GM12865 (cell line): ENCODE measurements at regions not wholly inside any gene's neighbourhood (a gene's known extent, or its start where the extent isn't known, plus 50 kb on each side); places are given as distances from the start of the nearest gene placed in this dataset.
A peak's percentile ranks its signal among the peaks of the same experiment; 100 is the strongest.

Experiments
- DNase-seq: peaks from one replicate; pipeline ENCODE4 v3.0.0; 2010; ENCODE audit warnings: low read depth
- H3K4me3 ChIP-seq: 2 replicates; pipeline ENCODE4 v1.5.1; 2011; ENCODE audit warnings: mild to moderate bottlenecking, low read depth, low read length, control low read depth
- TF ChIP-seq, protein P1 (sequence below): IDR thresholded peaks from 2 replicates; pipeline ENCODE4 v1.5.1; 2011; ENCODE audit warnings: low read length, control low read depth, low read depth, inconsistent platforms; ENCODE audit not compliant: insufficient read depth; ENCODE audit errors: missing control alignments

DNA sequence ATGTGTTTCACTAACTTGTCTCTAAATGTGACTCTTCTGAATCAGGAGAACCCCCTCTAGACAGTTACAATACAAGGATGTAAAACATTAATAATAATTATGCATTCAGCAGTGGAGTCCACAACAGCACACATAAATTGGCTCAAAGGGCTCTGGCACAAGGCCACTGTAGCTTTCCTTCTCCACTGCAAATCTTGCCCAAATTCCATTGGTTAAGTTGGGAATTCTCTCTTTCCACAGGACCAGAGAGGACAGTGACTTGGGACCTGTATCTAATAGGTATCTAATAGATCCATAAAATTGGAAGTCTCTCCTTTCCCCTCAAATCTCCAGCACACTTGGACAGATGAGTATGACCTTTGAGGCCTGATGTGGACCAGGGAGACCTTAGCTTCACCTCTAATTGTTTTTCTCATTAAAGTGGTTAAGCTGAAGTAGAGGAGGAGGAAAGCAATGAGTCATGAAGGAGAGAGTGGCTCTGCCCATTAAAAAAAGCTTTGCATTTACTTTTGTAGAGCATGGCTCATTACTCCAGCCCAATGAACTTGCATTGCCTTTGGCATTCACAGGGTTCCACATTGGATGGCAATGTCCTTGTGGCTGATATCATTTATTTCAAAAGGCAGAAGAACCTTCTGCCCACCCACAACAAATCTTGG is 72.3 kb upstream of the SH3RF1 start:
- TF ChIP-seq, protein P1, sequence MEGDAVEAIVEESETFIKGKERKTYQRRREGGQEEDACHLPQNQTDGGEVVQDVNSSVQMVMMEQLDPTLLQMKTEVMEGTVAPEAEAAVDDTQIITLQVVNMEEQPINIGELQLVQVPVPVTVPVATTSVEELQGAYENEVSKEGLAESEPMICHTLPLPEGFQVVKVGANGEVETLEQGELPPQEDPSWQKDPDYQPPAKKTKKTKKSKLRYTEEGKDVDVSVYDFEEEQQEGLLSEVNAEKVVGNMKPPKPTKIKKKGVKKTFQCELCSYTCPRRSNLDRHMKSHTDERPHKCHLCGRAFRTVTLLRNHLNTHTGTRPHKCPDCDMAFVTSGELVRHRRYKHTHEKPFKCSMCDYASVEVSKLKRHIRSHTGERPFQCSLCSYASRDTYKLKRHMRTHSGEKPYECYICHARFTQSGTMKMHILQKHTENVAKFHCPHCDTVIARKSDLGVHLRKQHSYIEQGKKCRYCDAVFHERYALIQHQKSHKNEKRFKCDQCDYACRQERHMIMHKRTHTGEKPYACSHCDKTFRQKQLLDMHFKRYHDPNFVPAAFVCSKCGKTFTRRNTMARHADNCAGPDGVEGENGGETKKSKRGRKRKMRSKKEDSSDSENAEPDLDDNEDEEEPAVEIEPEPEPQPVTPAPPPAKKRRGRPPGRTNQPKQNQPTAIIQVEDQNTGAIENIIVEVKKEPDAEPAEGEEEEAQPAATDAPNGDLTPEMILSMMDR = no peak
- no peak for DNase-seq

DNA sequence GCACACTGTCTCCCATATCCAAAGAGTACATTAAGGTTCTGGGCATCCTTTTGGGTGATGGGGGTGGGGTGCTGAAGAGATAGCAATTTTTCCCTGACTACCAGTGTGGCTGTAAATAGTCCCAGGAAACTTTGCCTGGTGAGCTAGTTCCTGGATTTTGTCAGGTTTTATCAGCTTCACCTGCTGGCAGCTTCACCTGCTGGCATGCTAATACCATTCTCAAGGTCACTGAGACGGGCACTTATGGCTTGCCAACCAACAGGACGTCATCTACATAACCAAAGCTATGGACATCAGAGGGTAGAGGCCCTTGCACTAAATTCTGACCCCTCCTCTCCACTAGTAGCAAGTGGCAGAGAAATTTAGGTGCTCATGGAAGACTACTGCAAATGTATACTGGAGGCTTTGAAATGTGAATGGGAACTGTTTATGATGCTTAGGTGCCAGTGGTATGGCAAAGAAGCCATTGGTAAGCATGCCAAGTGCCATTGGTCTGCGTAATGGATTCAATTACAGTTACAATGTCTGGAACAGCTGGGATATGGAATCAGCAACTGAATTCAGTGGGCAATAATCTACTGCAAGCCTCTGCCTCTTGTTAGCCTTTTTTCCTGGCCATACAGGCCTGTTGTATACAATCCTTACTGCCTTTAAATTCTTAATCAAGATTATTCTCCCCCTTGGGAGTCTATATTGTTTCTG is 71.6 kb upstream of the SH3RF1 start:
- DNase-seq = no peak
- no peak overlapping the region for H3K4me3 ChIP-seq
- TF ChIP-seq, protein P1 = no peak

More for the DNA sequence above, 72.3 kb upstream of the SH3RF1 start:
- H3K4me3 ChIP-seq = no peak overlapping the region

DNA sequence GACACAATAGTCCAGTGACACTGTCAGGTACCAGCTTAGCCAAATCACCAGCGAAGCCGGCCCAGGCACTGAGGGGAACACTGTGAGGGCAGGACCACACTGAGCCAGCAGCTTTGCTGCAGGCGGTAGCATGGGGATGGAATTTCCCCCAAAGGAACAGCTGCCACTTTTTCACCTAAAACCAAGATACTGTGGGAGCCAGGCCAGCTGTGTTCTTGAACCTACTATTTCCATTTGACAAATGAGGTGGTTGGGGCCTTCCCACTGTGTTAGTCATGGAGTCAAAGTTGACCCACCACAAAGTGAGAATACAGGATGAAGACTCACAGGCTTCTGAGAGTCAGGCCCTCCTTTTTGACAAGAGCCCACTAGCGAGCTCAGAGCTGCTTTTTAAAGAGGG is 70.7 kb upstream of the SH3RF1 start:
- TF ChIP-seq, protein P1 = no peak
- H3K4me3 ChIP-seq = no peak overlapping the region
- DNase-seq = peak; percentile 72

DNA sequence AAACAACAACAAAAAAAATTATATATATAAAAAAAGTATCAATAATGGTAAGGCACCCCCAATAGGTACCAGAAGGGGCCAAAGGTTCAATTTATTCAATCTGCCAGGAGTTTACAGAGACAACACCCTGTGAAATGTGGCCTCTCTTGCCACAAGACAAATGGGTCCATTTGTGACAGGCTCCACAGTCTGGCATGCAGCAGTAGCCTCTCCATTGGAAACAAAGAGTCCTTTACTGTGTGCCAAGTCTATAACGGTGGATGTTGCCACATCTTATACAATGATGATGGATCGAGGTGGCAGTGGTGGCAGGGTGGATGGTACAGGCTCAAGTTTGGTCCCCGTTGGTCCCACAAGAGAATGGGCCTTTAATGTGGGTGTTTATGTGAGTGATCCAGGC is 70.1 kb upstream of the SH3RF1 start:
- H3K4me3 ChIP-seq = no peak overlapping the region
- no peak for DNase-seq
- TF ChIP-seq, protein P1 = no peak

DNA sequence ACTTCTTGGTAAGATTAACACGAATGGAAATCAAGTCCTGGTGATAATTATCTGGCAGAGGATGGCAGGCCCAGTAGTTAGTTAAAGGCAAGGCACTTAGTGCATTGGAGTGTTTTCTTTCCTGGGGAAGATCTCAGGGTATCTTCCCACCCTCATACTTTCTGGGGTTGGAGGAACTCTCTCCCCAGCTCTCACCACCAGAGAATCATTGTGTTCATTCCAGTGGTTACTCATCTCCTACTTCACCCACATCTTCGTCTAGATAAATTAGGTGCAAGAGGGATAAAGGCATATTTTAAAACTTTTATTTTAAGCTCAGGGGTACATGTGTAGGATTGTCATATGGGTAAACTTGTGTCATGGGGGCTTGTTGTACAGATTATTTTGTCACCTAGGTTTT is 67.5 kb upstream of the SH3RF1 start:
- DNase-seq = no peak

DNA sequence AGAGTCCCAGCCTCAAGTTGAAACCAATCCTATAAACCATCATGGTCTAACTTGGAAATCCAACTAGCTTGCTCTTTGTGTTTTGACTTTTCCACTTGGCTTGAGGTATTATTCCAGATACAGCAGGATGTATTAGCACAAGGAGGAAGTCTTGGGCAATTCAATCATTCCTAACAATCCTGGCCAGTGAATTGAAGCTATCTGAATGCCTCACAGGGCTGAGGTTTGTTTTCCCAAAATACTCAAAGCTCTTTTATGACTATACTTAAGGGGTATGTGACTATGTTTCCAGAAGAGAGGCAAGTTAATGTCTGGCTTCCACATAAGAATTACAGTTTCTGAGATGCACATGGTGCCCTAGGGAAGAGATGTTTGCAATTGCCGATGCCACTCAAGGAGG is 66.8 kb upstream of the SH3RF1 start:
- H3K4me3 ChIP-seq = no peak overlapping the region
- TF ChIP-seq, protein P1 = no peak
- no peak for DNase-seq

More for the DNA sequence above, 67.5 kb upstream of the SH3RF1 start:
- TF ChIP-seq, protein P1 = no peak
- no peak overlapping the region for H3K4me3 ChIP-seq
